IMR-90 (cell line): ENCODE measurements at regions not wholly inside any gene's neighbourhood (a gene's known extent, or its start where the extent isn't known, plus 50 kb on each side); places are given as distances from the start of the nearest gene placed in this dataset.

Source experiments
- ATAC-seq: fragments of 200-7000 bp; cut with Tn5 transposase; 2 replicates; pipeline ENCODE4 v1.9.1; 2020; ENCODE audit warnings: low read depth, mild to moderate bottlenecking, moderate library complexity
- BruUV-seq: library from RNA; stranded (reverse); fragments of 400-500 nt; replicated peaks from 2 replicates; lab custom pipeline; 2021; lab: Mats Ljungman, UMichigan
- CTCF ChIA-PET: fragments of 300-600 bp; formaldehyde crosslinking; extraction: SDS; loops from one replicate; lab custom pipeline; 2021; ENCODE audit warnings: antibody characterized with exemption; lab: Yijun Ruan, JAX
- POLR2A ChIA-PET: fragments of 300-600 bp; sonication (Branson Sonifier 250); formaldehyde crosslinking; loops from one replicate; lab custom pipeline; 2022; ENCODE audit warnings: antibody characterized with exemption; ENCODE audit not compliant: unreplicated experiment; lab: Charles Lee
- DNase-seq: peaks from one replicate; pipeline ENCODE4 v3.0.0; 2013
- H2AFZ ChIP-seq: replicated peaks from 2 replicates; pipeline ENCODE3; 2013; ENCODE audit warnings: low read length, mild to moderate bottlenecking; ENCODE audit not compliant: poor library complexity
- H2AK5ac ChIP-seq: 2 replicates; pipeline ENCODE4 v1.6.1; 2013; ENCODE audit warnings: low read depth, low read length, inconsistent platforms
- H2AK9ac ChIP-seq: replicated peaks from 2 replicates; pipeline ENCODE3; 2013; ENCODE audit warnings: mild to moderate bottlenecking, low read depth, low read length, moderate library complexity; ENCODE audit not compliant: poor library complexity
- H2BK120ac ChIP-seq: 2 replicates; pipeline ENCODE4 v1.6.1; 2013; ENCODE audit warnings: low read depth, low read length, inconsistent platforms
- H2BK15ac ChIP-seq: 3 replicates; pipeline ENCODE4 v1.6.1; 2013; ENCODE audit warnings: low read depth, low read length, inconsistent platforms
- H2BK20ac ChIP-seq: 2 replicates; pipeline ENCODE4 v1.6.1; 2013; ENCODE audit warnings: low read depth, mild to moderate bottlenecking, inconsistent platforms, low read length, moderate library complexity
- H2BK5ac ChIP-seq: 2 replicates; pipeline ENCODE4 v1.6.1; 2013; ENCODE audit warnings: mild to moderate bottlenecking, low read depth, low read length, inconsistent platforms; ENCODE audit not compliant: poor library complexity, severe bottlenecking
- H3K14ac ChIP-seq: replicated peaks from 2 replicates; pipeline ENCODE4 v1.6.1; 2013; ENCODE audit warnings: low read depth, low read length, inconsistent platforms
- H3K18ac ChIP-seq: 2 replicates; pipeline ENCODE4 v1.6.1; 2013; ENCODE audit warnings: low read depth, low read length, control low read depth
- H3K23ac ChIP-seq: 2 replicates; pipeline ENCODE4 v1.6.1; 2013; ENCODE audit warnings: low read depth, low read length, inconsistent platforms
- H3K27ac ChIP-seq: 2 replicates; pipeline ENCODE4 v1.5.1; 2013; ENCODE audit warnings: mild to moderate bottlenecking, control low read depth, low read length; ENCODE audit not compliant: insufficient read depth
- H3K27me3 ChIP-seq: 2 replicates; pipeline ENCODE4 v1.6.1; 2013; ENCODE audit warnings: low read length; ENCODE audit not compliant: control insufficient read depth, insufficient read depth
- H3K36me3 ChIP-seq: 2 replicates; pipeline ENCODE4 v1.6.1; 2013; ENCODE audit warnings: low read length, mixed read lengths; ENCODE audit not compliant: control insufficient read depth, insufficient read depth
- H3K4ac ChIP-seq: 2 replicates; pipeline ENCODE4 v1.6.1; 2013; ENCODE audit warnings: low read depth, low read length, inconsistent platforms
- H3K4me1 ChIP-seq: 2 replicates; pipeline ENCODE4 v1.6.1; 2013; ENCODE audit warnings: low read length, mixed read lengths; ENCODE audit not compliant: control insufficient read depth, insufficient read depth
- H3K4me2 ChIP-seq: 2 replicates; pipeline ENCODE4 v1.6.1; 2013; ENCODE audit warnings: low read depth, mild to moderate bottlenecking, control low read depth, low read length, moderate library complexity
- H3K4me3 ChIP-seq: 2 replicates; pipeline ENCODE4 v1.5.1; 2013; ENCODE audit warnings: low read depth, mild to moderate bottlenecking, control low read depth, low read length, moderate library complexity; ENCODE audit not compliant: insufficient read depth
- H3K56ac ChIP-seq: 2 replicates; pipeline ENCODE4 v1.6.1; 2013; ENCODE audit warnings: low read length, inconsistent platforms; ENCODE audit not compliant: insufficient read depth; ENCODE audit errors: extremely low read depth
- H3K79me1 ChIP-seq, 2 experiments: 2 replicates each; pipeline ENCODE4 v1.6.1; 2013; ENCODE audit warnings: low read length in 2 of 2, inconsistent platforms in 1 of 2, low read depth in 1 of 2
- H3K9ac ChIP-seq: 2 replicates; pipeline ENCODE4 v1.6.1; 2013; ENCODE audit warnings: low read depth, low read length, control low read depth
- H3K9me1 ChIP-seq: 2 replicates; pipeline ENCODE4 v1.6.1; 2013; ENCODE audit warnings: low read length, inconsistent platforms; ENCODE audit not compliant: insufficient read depth
- H3K9me3 ChIP-seq: 2 replicates; pipeline ENCODE4 v1.6.1; 2013; ENCODE audit warnings: low read length; ENCODE audit not compliant: control insufficient read depth, insufficient read depth
- H4K20me1 ChIP-seq: 2 replicates; pipeline ENCODE4 v1.6.1; 2013; ENCODE audit warnings: low read length, inconsistent platforms; ENCODE audit not compliant: insufficient read depth
- H4K5ac ChIP-seq: 2 replicates; pipeline ENCODE4 v1.6.1; 2013; ENCODE audit warnings: mild to moderate bottlenecking, low read depth, low read length, control low read depth
- H4K8ac ChIP-seq, 2 experiments: 2 replicates each; pipeline ENCODE4 v1.6.1; 2013; ENCODE audit warnings: low read depth in 2 of 2, low read length in 2 of 2, control low read depth in 1 of 2, inconsistent platforms in 1 of 2
- H4K91ac ChIP-seq: 2 replicates; pipeline ENCODE4 v1.6.1; 2013; ENCODE audit warnings: low read depth, low read length, inconsistent platforms; ENCODE audit not compliant: insufficient read depth
- BHLHE40 ChIP-seq: fragments of 150-350 bp; IDR thresholded peaks from 2 replicates; pipeline ENCODE4 v1.6.1; 2016; ENCODE audit warnings: mild to moderate bottlenecking, low read depth, low read length
- CHD1 ChIP-seq: IDR thresholded peaks from 2 replicates; pipeline ENCODE4 v1.6.1; 2012; ENCODE audit warnings: low read depth, low read length, improper control_type of control experiment
- FOS ChIP-seq: fragments of 150-350 bp; IDR thresholded peaks from 2 replicates; pipeline ENCODE4 v1.6.1; 2016; ENCODE audit warnings: low read depth, low read length
- MAFK ChIP-seq: IDR thresholded peaks from 2 replicates; pipeline ENCODE4 v1.6.1; 2012; ENCODE audit warnings: low read depth, low read length, improper control_type of control experiment
- MAZ ChIP-seq: IDR thresholded peaks from 2 replicates; pipeline ENCODE4 v1.6.1; 2012; ENCODE audit warnings: low read depth, mild to moderate bottlenecking, low read length, improper control_type of control experiment, moderate library complexity, borderline replicate concordance
- MXI1 ChIP-seq: IDR thresholded peaks from 2 replicates; pipeline ENCODE4 v1.6.1; 2012; ENCODE audit warnings: low read depth, mild to moderate bottlenecking, low read length, moderate library complexity, borderline replicate concordance
- RAD21 ChIP-seq: IDR thresholded peaks from 2 replicates; pipeline ENCODE4 v1.6.1; 2012; ENCODE audit warnings: low read length, improper control_type of control experiment
- RCOR1 ChIP-seq: IDR thresholded peaks from 2 replicates; pipeline ENCODE4 v1.6.1; 2012; ENCODE audit warnings: mild to moderate bottlenecking, low read length, improper control_type of control experiment; ENCODE audit not compliant: insufficient replicate concordance
- RFX5 ChIP-seq: IDR thresholded peaks from 2 replicates; pipeline ENCODE4 v1.8.0; 2012; ENCODE audit warnings: low read depth, mild to moderate bottlenecking, low read length, moderate library complexity
- SMC3 ChIP-seq: fragments of 150-350 bp; IDR thresholded peaks from 2 replicates; pipeline ENCODE4 v1.6.1; 2016; ENCODE audit warnings: low read depth, mild to moderate bottlenecking, antibody characterized with exemption, low read length, moderate library complexity
- WGBS, 2 experiments: methylation state at CpG; one replicate each; pipeline versions ENCODE4 v1.1.5 to v1.1.7; 2013; ENCODE audit warnings: missing lambda C conversion rate in 2 of 2; ENCODE audit not compliant: insufficient read length in 1 of 2; ENCODE audit errors: extremely low coverage in 2 of 2; 5-methylcytosine and 5-hydroxymethylcytosine counted together
- dilution Hi-C: fragments of 300-500 bp; cut with HindIII; formaldehyde crosslinking; loops from one replicate; pipeline ENCODE4 v1.14.3; 2018; ENCODE audit warnings: low sequenced_read_pairs; ENCODE audit not compliant: unreplicated experiment
- in situ Hi-C: fragments of 300-500 bp; cut with MboI; formaldehyde crosslinking; loops from 3 replicates; pipeline ENCODE4 v1.14.3; 2019; ENCODE audit warnings: low sequenced_read_pairs, inconsistent platforms, mixed read lengths
- intact Hi-C: fragments of 100-400 bp; cut with micrococcal nuclease; formaldehyde crosslinking; loops from 2 replicates; pipeline ENCODE4 v1.10.0; 2022
- TF ChIP-seq, protein P1 (sequence below): fragments of 150-350 bp; IDR thresholded peaks from 2 replicates; pipeline ENCODE4 v1.6.1; 2017; ENCODE audit warnings: mild to moderate bottlenecking, antibody characterized with exemption, low read length, low read depth
- TF ChIP-seq, protein P2 (sequence below): conservative IDR thresholded peaks from 2 replicates; pipeline ENCODE4 v1.5.1; 2012; ENCODE audit warnings: mild to moderate bottlenecking, low read depth, low read length, improper control_type of control experiment
- TF ChIP-seq, protein P3 (sequence below): fragments of 150-350 bp; IDR thresholded peaks from 2 replicates; pipeline ENCODE4 v1.6.1; 2016; ENCODE audit warnings: low read depth, mild to moderate bottlenecking, low read length, moderate library complexity, borderline replicate concordance

- Histone ChIP-seq H3K9ac (no peak overlapping the region), H2AK5ac (no peak overlapping the region), H3K4me2 (no peak overlapping the region), H3K18ac (no peak overlapping the region), H3K56ac (no peak overlapping the region), H3K27me3 (no peaks in the 10 kb centered on the region), H4K5ac (no peak overlapping the region), H2BK120ac (no peak overlapping the region), H2BK15ac (no peak overlapping the region), H3K79me1 (no peaks in the 10 kb centered on the region), H2BK5ac (no peak overlapping the region), H3K14ac (no peak overlapping the region), H3K4ac (no peak overlapping the region), H3K4me1 (no peaks in the 10 kb centered on the region), H2AK9ac (no peak overlapping the region), H2BK20ac (no peak overlapping the region), H3K23ac (no peak overlapping the region), H4K91ac (no peak overlapping the region), H3K36me3 (no peaks in the 10 kb centered on the region), H4K8ac (no peak overlapping the region), H2AFZ (no peak overlapping the region), H3K9me1 (no peaks in the 10 kb centered on the region), H3K9me3 (no peaks in the 10 kb centered on the region), H3K4me3 (no peak overlapping the region), H4K20me1 (no peaks in the 10 kb centered on the region), H3K27ac (no peak overlapping the region)
- no TSS peak for BruUV-seq
- dilution Hi-C loops (no loop called here), in situ Hi-C loops (no loop called here), intact Hi-C loops (no loop called here)
- ChIA-PET CTCF (no interaction called here), POLR2A (no interaction called here)
- TF ChIP-seq, protein P1, sequence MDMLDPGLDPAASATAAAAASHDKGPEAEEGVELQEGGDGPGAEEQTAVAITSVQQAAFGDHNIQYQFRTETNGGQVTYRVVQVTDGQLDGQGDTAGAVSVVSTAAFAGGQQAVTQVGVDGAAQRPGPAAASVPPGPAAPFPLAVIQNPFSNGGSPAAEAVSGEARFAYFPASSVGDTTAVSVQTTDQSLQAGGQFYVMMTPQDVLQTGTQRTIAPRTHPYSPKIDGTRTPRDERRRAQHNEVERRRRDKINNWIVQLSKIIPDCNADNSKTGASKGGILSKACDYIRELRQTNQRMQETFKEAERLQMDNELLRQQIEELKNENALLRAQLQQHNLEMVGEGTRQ: no peak
- TF ChIP-seq MXI1 (no peak), RCOR1 (no peak), SMC3 (no peak), MAFK (no peak), MAZ (no peak), RFX5 (no peak), BHLHE40 (no peak), CHD1 (no peak), RAD21 (no peak), FOS (no peak)
- TF ChIP-seq, protein P2, sequence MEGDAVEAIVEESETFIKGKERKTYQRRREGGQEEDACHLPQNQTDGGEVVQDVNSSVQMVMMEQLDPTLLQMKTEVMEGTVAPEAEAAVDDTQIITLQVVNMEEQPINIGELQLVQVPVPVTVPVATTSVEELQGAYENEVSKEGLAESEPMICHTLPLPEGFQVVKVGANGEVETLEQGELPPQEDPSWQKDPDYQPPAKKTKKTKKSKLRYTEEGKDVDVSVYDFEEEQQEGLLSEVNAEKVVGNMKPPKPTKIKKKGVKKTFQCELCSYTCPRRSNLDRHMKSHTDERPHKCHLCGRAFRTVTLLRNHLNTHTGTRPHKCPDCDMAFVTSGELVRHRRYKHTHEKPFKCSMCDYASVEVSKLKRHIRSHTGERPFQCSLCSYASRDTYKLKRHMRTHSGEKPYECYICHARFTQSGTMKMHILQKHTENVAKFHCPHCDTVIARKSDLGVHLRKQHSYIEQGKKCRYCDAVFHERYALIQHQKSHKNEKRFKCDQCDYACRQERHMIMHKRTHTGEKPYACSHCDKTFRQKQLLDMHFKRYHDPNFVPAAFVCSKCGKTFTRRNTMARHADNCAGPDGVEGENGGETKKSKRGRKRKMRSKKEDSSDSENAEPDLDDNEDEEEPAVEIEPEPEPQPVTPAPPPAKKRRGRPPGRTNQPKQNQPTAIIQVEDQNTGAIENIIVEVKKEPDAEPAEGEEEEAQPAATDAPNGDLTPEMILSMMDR: no peak
- TF ChIP-seq, protein P3, sequence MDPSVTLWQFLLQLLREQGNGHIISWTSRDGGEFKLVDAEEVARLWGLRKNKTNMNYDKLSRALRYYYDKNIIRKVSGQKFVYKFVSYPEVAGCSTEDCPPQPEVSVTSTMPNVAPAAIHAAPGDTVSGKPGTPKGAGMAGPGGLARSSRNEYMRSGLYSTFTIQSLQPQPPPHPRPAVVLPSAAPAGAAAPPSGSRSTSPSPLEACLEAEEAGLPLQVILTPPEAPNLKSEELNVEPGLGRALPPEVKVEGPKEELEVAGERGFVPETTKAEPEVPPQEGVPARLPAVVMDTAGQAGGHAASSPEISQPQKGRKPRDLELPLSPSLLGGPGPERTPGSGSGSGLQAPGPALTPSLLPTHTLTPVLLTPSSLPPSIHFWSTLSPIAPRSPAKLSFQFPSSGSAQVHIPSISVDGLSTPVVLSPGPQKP: no peak
- DNase-seq (no peak), ATAC-seq (no peak)
- WGBS, 2 experiments: 60% methylated on average over 1 of the region's 3 CpGs; no CpG with 5 or more reads in 1 of the 2 experiments
These were observed 167.5 kb upstream of the SETBP1 start for GRCh38 chr18:44513233-44513632.
